ENCODE measurements at regions not wholly inside any gene's neighbourhood (a gene's known extent, or its start where the extent isn't known, plus 50 kb on each side); places are given as distances from the start of the nearest gene placed in this dataset.
"Not testable (repeated sequence)": the region's sequence is repeated elsewhere in the genome, so short reads cannot be mapped to it uniquely, and the experiment has no call there.

GRCh38 chr1:208739636-208740035 lies 495.5 kb upstream of the PLXNA2 start:
- DNase-seq, result not testable (repeated sequence)

DNA sequence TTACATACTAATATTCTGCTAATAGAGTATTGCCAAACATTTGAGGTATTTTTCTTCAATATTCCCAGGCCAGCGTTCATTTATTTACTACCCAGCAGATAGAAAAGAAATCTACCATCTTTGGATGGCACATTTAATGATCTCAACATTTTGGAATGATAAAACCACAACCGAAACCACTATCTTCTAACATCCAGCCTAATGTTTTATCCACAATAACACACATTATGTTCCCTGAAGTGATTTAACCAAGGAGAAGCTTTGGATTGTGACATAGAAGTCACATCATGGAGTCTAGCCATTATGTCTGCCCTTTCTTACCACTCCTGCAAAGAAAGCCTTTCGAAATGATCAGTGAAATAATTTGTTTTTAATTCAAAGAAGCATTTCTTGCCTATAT lies 497.1 kb upstream of the PLXNA2 start:
- no peak for DNase-seq

DNA sequence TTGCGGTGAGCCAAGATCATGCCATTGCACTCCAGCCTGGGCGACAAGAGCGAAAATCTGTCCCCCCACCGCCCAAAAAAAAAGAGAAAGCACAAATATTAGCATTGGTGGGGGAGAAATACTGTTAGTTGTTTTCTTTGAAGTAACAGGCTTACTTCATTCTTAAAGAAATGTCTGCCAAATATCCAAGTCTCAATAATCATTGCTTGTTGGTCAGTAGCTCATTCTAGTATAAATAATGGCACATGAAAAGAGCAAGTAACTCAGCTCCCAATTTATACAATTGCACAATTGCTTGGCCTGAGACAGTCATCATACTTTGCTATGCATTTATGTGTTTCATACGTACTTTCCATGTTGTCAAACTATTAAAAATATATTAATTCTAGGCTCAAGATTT lies 499.2 kb upstream of the PLXNA2 start:
- no peak for DNase-seq

DNA sequence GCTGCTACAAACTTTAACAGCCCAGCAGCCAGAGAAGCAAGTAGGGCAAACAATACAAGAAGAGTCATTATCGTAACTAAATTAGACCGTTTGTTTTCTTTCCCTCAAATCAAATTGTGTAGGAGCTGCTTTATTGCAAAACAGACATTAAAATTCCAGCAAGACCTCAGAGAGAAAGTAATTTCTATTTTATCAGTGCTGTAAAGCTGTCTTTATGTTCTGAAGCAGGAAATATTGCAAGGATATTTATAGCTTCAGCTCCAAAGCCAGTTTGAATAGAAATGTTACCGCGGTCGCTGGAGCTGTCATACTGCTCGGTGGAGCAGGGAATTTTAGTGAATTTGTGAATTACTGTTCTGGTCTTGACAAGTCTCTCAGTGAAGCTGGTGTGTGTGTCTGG lies 503.8 kb upstream of the PLXNA2 start:
- no peak for DNase-seq

GRCh38 chr1:208748387-208749165 lies 504.4 kb upstream of the PLXNA2 start:
- DNase-seq, result no peak

DNA sequence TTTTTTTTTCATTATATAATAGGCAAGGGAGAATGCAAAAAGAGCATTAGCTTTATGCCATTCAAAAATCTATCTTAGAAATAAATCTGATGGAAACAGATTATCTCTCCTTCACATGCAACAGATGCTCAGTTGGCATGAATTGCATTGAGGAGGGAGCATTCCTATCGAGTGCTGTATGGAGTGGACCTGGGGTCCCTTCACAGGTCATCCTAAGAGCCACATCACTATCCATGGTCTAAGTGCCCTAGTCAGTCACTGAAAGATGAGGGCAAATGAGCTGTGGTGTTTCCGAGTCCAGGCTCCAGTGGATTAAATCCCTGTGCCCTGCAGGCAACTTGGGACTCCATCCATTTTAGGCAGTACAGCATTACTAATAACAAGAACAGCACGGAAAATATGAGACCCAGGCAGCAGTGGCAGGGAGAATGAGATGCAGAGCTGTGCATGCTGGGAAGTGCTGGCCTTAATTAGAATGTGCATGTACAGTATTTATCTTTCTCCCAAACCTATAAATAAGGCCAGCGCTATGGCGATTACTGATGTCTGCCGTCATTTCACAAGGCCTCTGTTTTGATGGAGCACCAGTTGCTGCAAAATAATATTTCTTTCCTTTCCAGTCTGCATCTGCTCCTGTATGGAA lies 512.3 kb upstream of the PLXNA2 start:
- no peak for DNase-seq

DNA sequence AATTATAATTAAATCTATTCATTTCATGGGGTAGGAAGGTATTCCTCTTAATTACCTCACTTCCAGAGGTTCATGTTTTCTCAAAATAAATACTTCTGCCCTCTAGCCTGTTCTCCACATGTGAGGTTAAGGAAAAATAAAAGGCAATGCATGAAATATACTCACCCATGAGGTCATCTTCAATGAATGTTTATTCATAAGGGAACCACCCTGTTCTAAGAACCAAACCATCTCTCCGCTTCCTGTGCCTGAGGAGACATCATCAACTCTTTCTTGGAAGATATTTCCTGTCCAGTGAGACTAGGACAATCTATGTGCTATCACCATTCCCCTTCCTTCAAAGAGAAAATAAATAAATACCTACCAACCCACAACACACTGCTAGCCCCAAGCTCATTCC lies 513.7 kb upstream of the PLXNA2 start:
- no peak for DNase-seq

DNA sequence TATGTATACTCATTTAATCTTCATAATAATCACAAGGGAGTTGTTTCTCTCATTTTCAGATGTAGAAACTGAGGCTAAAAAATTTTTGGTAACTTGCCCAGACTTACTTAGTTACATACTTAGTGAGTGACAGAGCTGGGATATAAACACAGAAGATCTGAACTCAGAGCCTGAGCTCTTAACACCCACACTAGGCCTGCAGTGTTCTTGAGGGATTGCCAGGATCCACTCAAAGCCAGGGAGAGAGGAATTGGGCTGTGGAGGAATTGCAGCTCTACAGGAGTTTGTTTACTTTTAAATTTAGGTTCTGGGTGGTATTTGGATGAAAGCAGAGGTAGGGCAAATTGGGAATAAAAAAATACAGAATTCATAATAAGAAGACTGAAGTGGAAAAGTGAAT lies 515.1 kb upstream of the PLXNA2 start:
- no peak for DNase-seq

- peak in 2 of 3 donors; percentile 22 to 53 for DNase-seq
These were observed 519.8 kb upstream of the PLXNA2 start for GRCh38 chr1:208763971-208764370.

DNA sequence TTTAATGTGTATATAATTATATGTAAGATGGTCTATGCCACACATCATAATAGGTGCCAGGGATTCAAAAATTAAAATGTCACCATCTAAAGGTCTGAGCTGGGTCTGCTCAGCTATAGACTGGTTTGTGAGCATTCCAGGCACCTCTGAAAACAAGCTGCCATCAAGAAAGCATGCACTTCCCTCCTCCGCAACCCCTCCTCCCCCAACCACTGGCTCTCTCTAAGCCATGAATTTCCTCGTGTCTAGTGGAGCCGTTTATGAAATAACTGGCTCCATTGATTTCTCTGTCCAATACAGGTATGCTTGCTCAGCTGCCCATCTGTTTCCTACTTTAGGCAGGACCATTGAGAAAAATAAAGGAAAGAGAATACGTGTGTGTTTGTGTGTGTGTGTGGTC lies 522.6 kb upstream of the PLXNA2 start:
- no peak for DNase-seq

GRCh38 chr1:208767816-208768215 lies 523.6 kb upstream of the PLXNA2 start:
- no peak for DNase-seq

GRCh38 chr1:208772891-208773290 lies 528.7 kb upstream of the PLXNA2 start:
- DNase-seq, result no peak

GRCh38 chr1:208775841-208776240 lies 531.7 kb upstream of the PLXNA2 start:
- DNase-seq, result no peak

- DNase-seq, result no peak
These were observed 534.2 kb upstream of the PLXNA2 start for GRCh38 chr1:208778417-208778816.

DNA sequence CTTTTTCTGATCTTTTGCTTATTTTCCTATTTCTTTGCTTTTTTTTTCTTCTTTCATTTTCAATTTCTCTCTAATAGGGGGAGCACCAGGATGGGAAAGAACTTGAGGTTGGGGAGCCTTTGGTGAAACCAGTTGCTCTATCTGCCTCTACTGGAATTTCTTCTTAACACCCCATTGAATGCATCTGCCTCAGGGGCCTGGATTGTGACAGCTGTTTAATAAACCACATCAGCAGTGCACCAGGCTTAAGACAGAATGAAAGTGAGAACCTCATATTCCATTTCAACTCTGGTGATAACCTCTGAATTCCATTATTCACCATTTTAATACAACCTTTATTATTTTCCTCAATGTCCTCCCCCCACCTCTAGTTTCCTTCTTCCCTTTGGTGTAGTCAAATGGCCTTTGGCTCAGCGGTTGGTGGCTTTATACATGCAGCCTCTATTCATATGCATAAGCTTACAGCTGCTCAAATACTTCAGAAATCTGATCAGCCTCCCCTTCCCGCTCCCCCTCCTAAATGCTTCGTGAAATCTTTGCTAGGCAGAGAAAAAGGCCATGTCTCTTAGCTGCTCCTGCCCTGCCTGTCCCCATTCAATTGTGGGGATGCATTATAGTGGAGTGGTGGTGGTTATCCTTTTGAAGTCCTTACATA lies 537.3 kb upstream of the PLXNA2 start:
- DNase-seq, result no peak

DNA sequence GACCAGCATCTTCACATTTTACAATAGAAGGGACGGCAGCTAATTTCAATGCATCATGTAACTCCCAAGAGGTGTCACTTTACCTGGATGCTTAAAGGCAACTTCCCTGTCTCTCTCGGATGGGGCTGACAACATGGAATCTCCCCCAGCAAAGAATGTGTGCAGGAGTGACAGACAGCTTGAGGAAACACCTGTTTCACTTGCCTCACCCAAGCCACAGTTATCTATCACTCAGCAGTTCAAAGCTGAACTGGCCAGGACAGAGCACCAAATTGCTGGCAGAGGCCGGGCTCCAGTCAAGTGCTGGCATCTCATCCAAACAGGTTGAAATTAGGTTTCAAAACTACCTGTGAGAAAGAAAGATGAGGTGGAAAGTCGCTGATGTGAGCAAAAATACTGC lies 538.0 kb upstream of the PLXNA2 start:
- no peak for DNase-seq

DNA sequence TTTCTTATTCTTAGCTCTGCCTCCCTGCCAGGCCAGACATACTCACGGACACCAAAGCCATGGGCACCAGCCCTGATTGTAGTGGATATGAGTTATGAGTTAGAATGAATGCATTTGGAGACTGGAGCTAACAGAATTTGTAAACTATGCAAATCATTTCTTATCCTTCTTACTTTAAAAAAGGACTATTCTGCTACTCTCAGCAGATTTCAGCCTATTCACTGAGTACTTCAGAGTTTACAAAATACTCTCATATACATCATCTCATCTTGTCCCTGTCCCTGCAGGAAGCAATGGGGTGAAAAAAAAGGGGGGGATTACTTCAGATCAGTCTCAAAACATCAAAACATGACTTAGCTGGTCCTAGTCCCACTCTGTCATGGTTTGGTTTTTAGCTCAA lies 541.4 kb upstream of the PLXNA2 start:
- DNase-seq, result no peak

GRCh38 chr1:208787219-208787618 lies 543.0 kb upstream of the PLXNA2 start:
- DNase-seq, result no peak

GRCh38 chr1:208788013-208788540 lies 543.9 kb upstream of the PLXNA2 start:
- DNase-seq, result no peak

- DNase-seq, result no peak
These were observed 547.3 kb upstream of the PLXNA2 start for GRCh38 chr1:208791456-208791855.

DNA sequence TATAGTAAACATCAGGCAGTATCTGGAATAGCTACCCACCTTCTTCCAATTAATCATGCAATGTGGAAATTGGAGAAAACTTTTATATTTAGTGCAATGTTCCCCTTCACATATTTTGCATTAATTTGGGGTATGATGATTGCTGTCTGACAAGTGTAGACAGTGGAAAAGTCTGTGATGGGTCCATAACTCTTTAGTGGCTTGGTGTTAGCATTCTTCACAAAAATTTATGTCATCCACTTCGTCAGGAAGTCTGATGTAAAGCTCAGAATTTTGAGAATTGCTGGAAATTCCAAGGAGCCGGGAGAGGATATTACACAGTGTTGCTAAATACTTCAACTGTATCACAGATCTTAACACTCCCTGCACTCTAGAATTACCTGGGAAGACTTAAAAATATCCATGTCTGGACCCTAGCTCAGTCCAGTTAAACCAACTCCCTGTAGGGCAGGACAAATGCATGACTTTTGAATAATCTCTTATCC lies 549.7 kb upstream of the PLXNA2 start:
- no peak for DNase-seq

DNA sequence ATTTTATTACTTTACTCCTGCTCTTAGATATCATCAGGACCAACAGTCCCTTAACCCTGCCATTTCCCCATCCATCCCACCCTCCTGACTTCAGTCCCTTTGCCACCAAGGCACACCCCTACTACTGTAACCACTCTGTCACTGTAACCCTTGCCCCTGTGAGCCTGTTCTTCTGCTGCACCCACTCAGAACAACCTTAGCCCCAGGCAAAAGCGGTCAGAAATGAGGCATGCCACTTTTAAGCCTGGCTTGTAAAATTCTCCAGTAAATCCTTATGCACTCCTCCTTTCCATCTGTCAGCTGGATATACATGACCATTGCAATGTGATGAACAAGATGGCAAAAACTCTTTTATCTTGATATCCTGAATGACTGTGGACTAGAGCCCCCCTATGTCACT lies 555.0 kb upstream of the PLXNA2 start:
- DNase-seq, result no peak

- no peak for DNase-seq
These were observed 559.0 kb upstream of the PLXNA2 start for GRCh38 chr1:208803011-208803811.
